HCT116 (cell line): ENCODE measurements at regions not wholly inside any gene's neighbourhood (a gene's known extent, or its start where the extent isn't known, plus 50 kb on each side); places are given as distances from the start of the nearest gene placed in this dataset.

Experiments used
- ATAC-seq: fragments of 200-7000 bp; cut with Tn5 transposase; 2 replicates; pipeline ENCODE4 v1.9.1; 2020; ENCODE audit warnings: mild to moderate bottlenecking, moderate library complexity
- BruUV-seq: library from RNA; stranded (reverse); fragments of 400-500 nt; replicated peaks from 2 replicates; lab custom pipeline; 2021; lab: Mats Ljungman, UMichigan
- CTCF ChIA-PET: fragments of 300-600 bp; sonication (Branson Sonifier 250); formaldehyde crosslinking; loops from one replicate; lab custom pipeline; 2021; ENCODE audit warnings: antibody characterized with exemption; lab: Charles Lee
- POLR2A ChIA-PET: fragments of 300-600, 350-600 bp; sonication (Branson Sonifier 250); formaldehyde crosslinking; loops from one replicate; lab custom pipeline; 2021; ENCODE audit warnings: antibody characterized with exemption; lab: Charles Lee
- RAD21 ChIA-PET, 2 experiments: fragments of 300-600 bp; sonication (Branson Sonifier 250); formaldehyde crosslinking; loops; one replicate each; lab custom pipeline; 2023; ENCODE audit warnings: low total read pairs in 2 of 2; ENCODE audit not compliant: uncharacterized antibody in 2 of 2, unreplicated experiment in 2 of 2, low non-redundant PET in 1 of 2; lab: Charles Lee
- DNase-seq: peaks from one replicate; pipeline ENCODE4 v3.0.0-alpha.2; 2010; ENCODE audit warnings: low read depth, low spot score
- H2AFZ ChIP-seq: fragments of 200-600 bp; shearing (Covaris generic), sonication (generic); 2 replicates; pipeline ENCODE4 v1.6.1; 2017; ENCODE audit warnings: low read depth, mixed run types, mixed read lengths, antibody characterized with exemption, low read length; ENCODE audit not compliant: poor library complexity, severe bottlenecking
- H3K27ac ChIP-seq: 2 replicates; pipeline ENCODE4 v1.5.1; 2012; ENCODE audit warnings: low read depth, low read length
- H3K27me3 ChIP-seq: fragments of 200-600 bp; sonication (generic); 2 replicates; pipeline ENCODE4 v1.6.1; 2016; ENCODE audit warnings: mixed run types, low read length, mixed read lengths; ENCODE audit not compliant: insufficient read depth
- H3K36me3 ChIP-seq, 2 experiments: fragments of 200-500 bp in 1 of 2; fragments of 200-600 bp in 1 of 2; sonication (Bioruptor generic) in 1 of 2; sonication (generic) in 1 of 2; 2 replicates each; pipeline versions ENCODE4 v1.5.1 to v1.6.1; 2014 to 2016; ENCODE audit warnings: low read length in 2 of 2, inconsistent platforms in 1 of 2, mixed read lengths in 1 of 2, mixed run types in 1 of 2; ENCODE audit not compliant: insufficient read depth in 2 of 2, control insufficient read depth in 1 of 2
- H3K4me1 ChIP-seq, 2 experiments: fragments of 200-600 bp in 1 of 2; sonication (generic) in 1 of 2; 2 replicates each; pipeline versions ENCODE4 v1.5.1 to v1.6.1; 2012 to 2017; ENCODE audit warnings: low read length in 2 of 2, inconsistent platforms in 1 of 2, mild to moderate bottlenecking in 1 of 2, mixed read lengths in 1 of 2, mixed run types in 1 of 2, moderate library complexity in 1 of 2; ENCODE audit not compliant: insufficient read depth in 2 of 2, control insufficient read depth in 1 of 2
- H3K4me2 ChIP-seq: fragments of 200-600 bp; sonication (generic); 2 replicates; pipeline ENCODE4 v1.6.1; 2017; ENCODE audit warnings: mixed run types, low read length, mixed read lengths
- H3K4me3 ChIP-seq, 2 experiments: fragments of 200-600 bp in 1 of 2; sonication (generic) in 1 of 2; replicated peaks in 1 of 2; 2 replicates each; pipeline ENCODE4 v1.5.1; 2011 to 2016; ENCODE audit warnings: low read length in 2 of 2, control low read depth in 1 of 2, low read depth in 1 of 2, mild to moderate bottlenecking in 1 of 2, mixed read lengths in 1 of 2, mixed run types in 1 of 2
- H3K79me2 ChIP-seq: fragments of 200-600 bp; sonication (generic); 2 replicates; pipeline ENCODE4 v1.6.1; 2017; ENCODE audit warnings: mild to moderate bottlenecking, mixed run types, low read length, moderate library complexity, mixed read lengths; ENCODE audit not compliant: insufficient read depth
- H3K9ac ChIP-seq: fragments of 200-600 bp; sonication (generic); 2 replicates; pipeline ENCODE4 v1.6.1; 2016; ENCODE audit warnings: low read length, mixed read lengths
- H3K9me2 ChIP-seq: fragments of 200-600 bp; sonication (generic), shearing (Covaris generic); 2 replicates; pipeline ENCODE4 v1.6.1; 2017; ENCODE audit warnings: mixed run types, mild to moderate bottlenecking, moderate library complexity; ENCODE audit not compliant: insufficient read depth
- H3K9me3 ChIP-seq, 2 experiments: fragments of 200-500 bp in 1 of 2; fragments of 200-600 bp in 1 of 2; sonication (Bioruptor generic) in 1 of 2; sonication (generic) in 1 of 2; 2 replicates each; pipeline ENCODE4 v1.6.1; 2014 to 2017; ENCODE audit warnings: low read length in 2 of 2, mixed read lengths in 2 of 2, inconsistent platforms in 1 of 2, low read depth in 1 of 2, mild to moderate bottlenecking in 1 of 2, mixed run types in 1 of 2, moderate library complexity in 1 of 2; ENCODE audit not compliant: control insufficient read depth in 1 of 2, insufficient read depth in 1 of 2
- H4K20me1 ChIP-seq: fragments of 200-600 bp; sonication (generic), shearing (Covaris generic); 2 replicates; pipeline ENCODE4 v1.6.1; 2017; ENCODE audit warnings: mixed run types, mild to moderate bottlenecking, moderate library complexity; ENCODE audit not compliant: insufficient read depth
- EGR1 ChIP-seq: IDR thresholded peaks from 2 replicates; pipeline ENCODE4 v1.6.1; 2012; ENCODE audit warnings: low read depth
- JUND ChIP-seq: IDR thresholded peaks from 2 replicates; pipeline ENCODE4 v1.6.1; 2012
- MAX ChIP-seq: IDR thresholded peaks from 2 replicates; pipeline ENCODE4 v1.6.1; 2012
- REST ChIP-seq: IDR thresholded peaks from 2 replicates; pipeline ENCODE4 v1.6.1; 2012; ENCODE audit warnings: low read depth
- ZNF274 ChIP-seq: fragments of 200-500 bp; sonication (Bioruptor generic); IDR thresholded peaks from 2 replicates; pipeline ENCODE4 v1.6.1; 2014; ENCODE audit warnings: mild to moderate bottlenecking, low read depth, low read length, inconsistent platforms
- intact Hi-C: fragments of 100-400 bp; cut with micrococcal nuclease; formaldehyde crosslinking; loops from 2 replicates; pipeline ENCODE4 v1.10.0; 2022

GRCh38 chr2:58545300-58546280 is 304.5 kb upstream of the FANCL start:
- TF ChIP-seq JUND (no peak), REST (peak; percentile 4; the same call in 1 of the 2 replicates)
- Histone ChIP-seq H3K4me3 (no peak overlapping the region), H3K4me2 (no peak overlapping the region), H3K4me1 (no peaks in the 10 kb centered on the region), H3K9ac (no peak overlapping the region), H2AFZ (no peak overlapping the region), H3K79me2 (no peaks in the 10 kb centered on the region), H3K27ac (no peak overlapping the region), H4K20me1 (no peaks in the 10 kb centered on the region), H3K9me2 (no peaks in the 10 kb centered on the region), H3K27me3 (no peaks in the 10 kb centered on the region), H3K9me3 (no peaks in the 10 kb centered on the region), H3K36me3 (no peaks in the 10 kb centered on the region)
- BruUV-seq, result no TSS peak
- ATAC-seq, result no peak
- intact Hi-C loops, result no loop called here
- ChIA-PET POLR2A (no interaction called here), CTCF (no interaction called here), RAD21 (no interaction called here)
- no peak for DNase-seq

GRCh38 chr2:58543442-58543841 is 302.3 kb upstream of the FANCL start:
- no peaks in the 10 kb centered on the region for H3K79me2 ChIP-seq
- intact Hi-C loops, result no loop called here
- ATAC-seq, result no peak
- DNase-seq, result no peak
- RAD21 ChIA-PET, result no interaction called here
- no peak overlapping the region for H2AFZ ChIP-seq
- TF ChIP-seq EGR1 (no peak), ZNF274 (no peak), MAX (no peak), JUND (no peak), REST (no peak)
- CTCF ChIA-PET, result no interaction called here
- H3K36me3 ChIP-seq, result no peaks in the 10 kb centered on the region
- no peaks in the 10 kb centered on the region for H3K9me3 ChIP-seq
- POLR2A ChIA-PET, result no interaction called here
- no peak overlapping the region for H3K27ac ChIP-seq
- no peaks in the 10 kb centered on the region for H4K20me1 ChIP-seq
- H3K4me2 ChIP-seq, result no peak overlapping the region
- no TSS peak for BruUV-seq
- H3K9me2 ChIP-seq, result no peaks in the 10 kb centered on the region
- no peaks in the 10 kb centered on the region for H3K27me3 ChIP-seq
- no peak overlapping the region for H3K4me3 ChIP-seq
- H3K4me1 ChIP-seq, result no peaks in the 10 kb centered on the region
- H3K9ac ChIP-seq, result no peak overlapping the region
